RWPE2 (cell line): ENCODE measurements at regions not wholly inside any gene's neighbourhood (a gene's known extent, or its start where the extent isn't known, plus 50 kb on each side); places are given as distances from the start of the nearest gene placed in this dataset.

Source experiments
- ATAC-seq: fragments of 200-7000 bp; cut with Tn5 transposase; 3 replicates; pipeline ENCODE4 v1.9.1; 2021; ENCODE audit warnings: low read depth
- DNase-seq: peaks from one replicate; pipeline ENCODE4 v3.0.0-alpha.2; 2020; ENCODE audit warnings: low spot score
- H3K27ac ChIP-seq: fragments of 450-650 bp; 2 replicates; pipeline ENCODE4 v1.5.1; 2017; ENCODE audit warnings: mild to moderate bottlenecking; ENCODE audit not compliant: poor library complexity, severe bottlenecking
- H3K27me3 ChIP-seq: fragments of 250-450 bp; sonication (Bioruptor Pico); 2 replicates; pipeline ENCODE4 v1.5.1; 2021; ENCODE audit warnings: mild to moderate bottlenecking, moderate library complexity; ENCODE audit not compliant: insufficient read depth, poor library complexity, severe bottlenecking
- H3K36me3 ChIP-seq: fragments of 250-450 bp; sonication (Bioruptor Pico); 2 replicates; pipeline ENCODE4 v1.5.1; 2020; ENCODE audit warnings: low read depth, mild to moderate bottlenecking, moderate library complexity
- H3K4me1 ChIP-seq: fragments of 250-450 bp; sonication (Bioruptor Pico); 2 replicates; pipeline ENCODE4 v1.5.1; 2021; ENCODE audit warnings: mild to moderate bottlenecking, moderate library complexity; ENCODE audit not compliant: insufficient read depth, poor library complexity, severe bottlenecking
- H3K4me3 ChIP-seq: fragments of 250-450 bp; sonication (Bioruptor Pico); 2 replicates; pipeline ENCODE4 v1.5.1; 2021; ENCODE audit warnings: mild to moderate bottlenecking, moderate library complexity; ENCODE audit not compliant: severe bottlenecking
- H3K9me3 ChIP-seq: fragments of 250-450 bp; sonication (Bioruptor Pico); 2 replicates; pipeline ENCODE4 v1.5.1; 2021; ENCODE audit warnings: mild to moderate bottlenecking, moderate library complexity; ENCODE audit not compliant: severe bottlenecking
- TF ChIP-seq, protein P1 (sequence below): fragments of 450-650 bp; IDR thresholded peaks from one replicate; pipeline ENCODE4 v1.5.1; 2017; ENCODE audit warnings: mild to moderate bottlenecking, moderate library complexity; ENCODE audit not compliant: poor library complexity, severe bottlenecking

DNA sequence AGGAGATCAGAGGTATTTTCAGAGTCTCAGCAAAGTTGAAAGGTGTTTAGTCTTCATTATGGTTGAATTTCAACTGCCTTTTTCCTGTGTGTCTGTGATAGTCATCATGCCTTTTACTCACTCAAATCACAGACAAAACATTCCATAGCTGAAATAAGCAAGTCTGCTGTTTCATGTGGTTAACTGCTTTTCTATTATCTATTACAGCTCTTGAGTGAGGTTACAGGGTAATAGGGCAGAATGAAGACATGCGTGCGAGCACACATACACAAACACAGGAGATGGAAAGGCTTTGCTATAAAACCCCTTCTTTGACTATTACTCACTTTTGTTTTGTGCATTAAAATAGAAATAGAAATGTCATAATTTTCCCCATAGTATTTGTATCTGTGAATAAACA lies 192.6 kb upstream of the RARB start:
- Histone ChIP-seq H3K9me3 (no peaks in the 10 kb centered on the region), H3K36me3 (no peaks in the 10 kb centered on the region), H3K27me3 (no peaks in the 10 kb centered on the region), H3K4me1 (no peaks in the 10 kb centered on the region), H3K4me3 (no peak overlapping the region), H3K27ac (no peak overlapping the region)
- TF ChIP-seq, protein P1, sequence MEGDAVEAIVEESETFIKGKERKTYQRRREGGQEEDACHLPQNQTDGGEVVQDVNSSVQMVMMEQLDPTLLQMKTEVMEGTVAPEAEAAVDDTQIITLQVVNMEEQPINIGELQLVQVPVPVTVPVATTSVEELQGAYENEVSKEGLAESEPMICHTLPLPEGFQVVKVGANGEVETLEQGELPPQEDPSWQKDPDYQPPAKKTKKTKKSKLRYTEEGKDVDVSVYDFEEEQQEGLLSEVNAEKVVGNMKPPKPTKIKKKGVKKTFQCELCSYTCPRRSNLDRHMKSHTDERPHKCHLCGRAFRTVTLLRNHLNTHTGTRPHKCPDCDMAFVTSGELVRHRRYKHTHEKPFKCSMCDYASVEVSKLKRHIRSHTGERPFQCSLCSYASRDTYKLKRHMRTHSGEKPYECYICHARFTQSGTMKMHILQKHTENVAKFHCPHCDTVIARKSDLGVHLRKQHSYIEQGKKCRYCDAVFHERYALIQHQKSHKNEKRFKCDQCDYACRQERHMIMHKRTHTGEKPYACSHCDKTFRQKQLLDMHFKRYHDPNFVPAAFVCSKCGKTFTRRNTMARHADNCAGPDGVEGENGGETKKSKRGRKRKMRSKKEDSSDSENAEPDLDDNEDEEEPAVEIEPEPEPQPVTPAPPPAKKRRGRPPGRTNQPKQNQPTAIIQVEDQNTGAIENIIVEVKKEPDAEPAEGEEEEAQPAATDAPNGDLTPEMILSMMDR = no peak
- DNase-seq (no peak), ATAC-seq (no peak)

DNA sequence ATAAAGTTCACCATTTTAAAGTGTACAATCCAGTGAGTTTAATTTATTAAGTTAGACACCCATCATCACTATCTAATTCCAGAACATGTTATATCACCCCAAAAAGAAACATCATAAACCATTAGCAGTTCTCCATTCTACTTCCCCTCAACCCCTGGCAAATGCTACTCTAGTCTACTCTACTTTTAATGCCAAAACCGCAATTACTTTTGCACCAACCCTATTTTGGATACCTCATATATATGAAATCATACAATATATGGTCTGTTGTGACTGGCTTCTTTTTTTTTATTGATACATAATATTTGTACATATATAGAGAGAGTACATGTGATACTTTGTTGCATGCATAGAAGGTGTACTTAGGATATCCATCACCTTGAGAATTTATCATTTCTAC lies 190.5 kb upstream of the RARB start:
- TF ChIP-seq, protein P1 = no peak
- H3K27me3 ChIP-seq = no peaks in the 10 kb centered on the region
- no peaks in the 10 kb centered on the region for H3K36me3 ChIP-seq
- H3K27ac ChIP-seq = no peak overlapping the region
- no peak overlapping the region for H3K4me3 ChIP-seq
- ATAC-seq (no peak), DNase-seq (no peak)
- H3K4me1 ChIP-seq = no peaks in the 10 kb centered on the region
- H3K9me3 ChIP-seq = no peaks in the 10 kb centered on the region

DNA sequence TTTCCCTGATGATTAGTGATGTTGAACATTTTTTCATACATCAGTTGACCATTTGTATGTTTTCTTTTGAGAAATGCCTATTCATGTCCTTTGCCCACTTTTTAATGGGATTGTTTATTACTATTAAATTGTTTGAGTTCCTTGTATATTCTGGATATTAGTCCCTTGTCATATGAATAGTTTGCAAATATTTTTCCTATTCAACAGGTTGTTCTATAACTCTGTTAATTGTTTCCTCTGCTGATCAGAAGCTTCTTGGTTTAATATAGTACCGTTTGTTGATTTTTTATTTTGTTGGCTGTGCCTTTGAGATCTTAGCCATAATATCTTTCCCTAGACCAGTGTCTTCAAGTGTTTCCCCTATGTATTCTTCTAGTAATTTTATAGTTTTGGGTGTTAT lies 189.0 kb upstream of the RARB start:
- no peak overlapping the region for H3K27ac ChIP-seq
- H3K9me3 ChIP-seq = no peaks in the 10 kb centered on the region
- no peaks in the 10 kb centered on the region for H3K36me3 ChIP-seq
- no peak for DNase-seq
- no peaks in the 10 kb centered on the region for H3K4me1 ChIP-seq
- H3K4me3 ChIP-seq = no peak overlapping the region
- no peaks in the 10 kb centered on the region for H3K27me3 ChIP-seq
- TF ChIP-seq, protein P1 = no peak
- no peak for ATAC-seq

DNA sequence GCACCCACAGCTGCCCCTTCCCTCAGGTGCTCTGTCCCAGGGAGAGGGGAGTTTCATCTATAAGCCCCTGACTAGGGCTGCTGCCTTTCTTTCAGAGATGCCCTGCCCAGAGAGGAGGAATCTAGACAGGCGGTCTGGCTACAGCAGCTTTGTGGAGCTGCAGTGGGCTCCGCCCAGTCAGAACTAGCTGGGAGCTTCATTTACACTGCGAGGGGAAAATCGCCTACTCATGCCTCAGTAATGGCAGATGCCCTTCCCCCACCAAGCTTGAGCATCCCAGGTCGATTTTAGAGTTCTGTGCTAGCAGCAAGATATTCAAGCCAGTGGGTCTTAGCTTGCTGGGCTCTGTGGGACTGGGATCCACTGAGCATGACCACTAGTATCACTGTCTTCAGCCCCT lies 181.2 kb upstream of the RARB start:
- H3K9me3 ChIP-seq = no peaks in the 10 kb centered on the region

DNA sequence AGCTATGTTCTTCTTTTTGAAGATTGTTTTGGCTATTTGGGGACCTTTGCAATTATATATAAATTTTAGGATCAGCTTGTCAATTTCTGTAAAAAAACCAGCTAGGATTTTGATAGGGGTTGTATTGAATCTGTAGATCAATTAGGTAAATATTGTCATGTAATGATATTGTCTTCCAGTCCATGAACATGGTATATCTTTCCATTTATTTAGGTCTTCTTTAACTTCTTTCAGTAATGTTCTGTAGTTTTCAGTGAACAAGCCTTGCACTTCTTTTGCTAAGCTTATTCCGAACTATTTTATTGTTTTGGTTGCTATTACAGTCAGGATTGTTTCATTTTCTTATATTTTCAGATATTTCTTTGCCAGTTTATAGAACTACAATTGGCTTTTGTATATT lies 175.8 kb upstream of the RARB start:
- Histone ChIP-seq H3K27me3 (no peaks in the 10 kb centered on the region), H3K4me3 (no peak overlapping the region), H3K9me3 (no peaks in the 10 kb centered on the region), H3K4me1 (no peaks in the 10 kb centered on the region), H3K27ac (no peak overlapping the region), H3K36me3 (no peaks in the 10 kb centered on the region)
- TF ChIP-seq, protein P1 = no peak
- ATAC-seq (no peak), DNase-seq (no peak)

More for the DNA sequence above, 181.2 kb upstream of the RARB start:
- Histone ChIP-seq H3K27ac (no peak overlapping the region), H3K4me3 (no peak overlapping the region), H3K4me1 (no peaks in the 10 kb centered on the region), H3K36me3 (no peaks in the 10 kb centered on the region), H3K27me3 (no peaks in the 10 kb centered on the region)
- DNase-seq (no peak), ATAC-seq (no peak)
- TF ChIP-seq, protein P1 = no peak
